K562 (cell line): ENCODE measurements at regions not wholly inside any gene's neighbourhood (a gene's known extent, or its start where the extent isn't known, plus 50 kb on each side); places are given as distances from the start of the nearest gene placed in this dataset.

Experiments
- ATF2 ChIP-seq: sonication (generic); formaldehyde crosslinking; IDR thresholded peaks from 2 replicates; pipeline ENCODE4 v1.8.1; 2022; ENCODE audit warnings: missing genetic modification reagents
- KDM5B ChIP-seq: fragments of 200-600 bp; sonication (generic); IDR thresholded peaks from 2 replicates; pipeline ENCODE4 v1.6.1; 2012; ENCODE audit warnings: low read depth, mild to moderate bottlenecking, moderate library complexity, low read length, control low read depth, inconsistent platforms; ENCODE audit not compliant: insufficient replicate concordance
- MLX ChIP-seq, 2 experiments: fragments of 450-650 bp in 1 of 2; sonication (generic) in 1 of 2; formaldehyde crosslinking; conservative IDR thresholded peaks; 2 replicates each; pipeline versions ENCODE4 v1.4.0 to v1.8.1; 2020 to 2022; ENCODE audit warnings: mild to moderate bottlenecking in 1 of 2, missing genetic modification reagents in 1 of 2
- MTA1 ChIP-seq: fragments of 450-650 bp; IDR thresholded peaks from 2 replicates; pipeline ENCODE4 v1.6.1; 2017; ENCODE audit warnings: borderline replicate concordance
- NCOA4 ChIP-seq: fragments of 450-650 bp; IDR thresholded peaks from 2 replicates; pipeline ENCODE4 v1.6.1; 2018; ENCODE audit warnings: mild to moderate bottlenecking; ENCODE audit not compliant: partially characterized antibody
- NR1H2 ChIP-seq: sonication (generic); formaldehyde crosslinking; IDR thresholded peaks from 2 replicates; pipeline ENCODE4 v1.4.0; 2020; ENCODE audit warnings: mild to moderate bottlenecking, missing genetic modification reagents
- NR3C1 ChIP-seq: sonication (generic); formaldehyde crosslinking; IDR thresholded peaks from 2 replicates; pipeline ENCODE4 v1.8.1; 2022; ENCODE audit warnings: missing genetic modification reagents
- PTBP1 ChIP-seq: fragments of 200-400 bp; formaldehyde crosslinking; IDR thresholded peaks from 2 replicates; pipeline ENCODE4 v1.6.1; 2017; ENCODE audit warnings: low read depth, low read length
- SIN3A ChIP-seq, 2 experiments: fragments of 150-350 bp in 1 of 2; IDR thresholded peaks; 2 replicates each; pipeline ENCODE4 v1.6.1; 2011 to 2016; ENCODE audit warnings: borderline replicate concordance in 2 of 2, low read depth in 2 of 2, low read length in 2 of 2, mild to moderate bottlenecking in 2 of 2, moderate library complexity in 2 of 2; ENCODE audit not compliant: control insufficient read depth in 1 of 2
- TCF15 ChIP-seq: fragments of 250-450 bp; sonication (Bioruptor Pico); IDR thresholded peaks from 2 replicates; pipeline ENCODE4 v1.8.0; 2022; ENCODE audit warnings: moderate library complexity, mild to moderate bottlenecking, inconsistent platforms
- ZBTB33 ChIP-seq: sonication (generic); formaldehyde crosslinking; IDR thresholded peaks from 2 replicates; pipeline ENCODE4 v1.8.1; 2023; ENCODE audit warnings: mild to moderate bottlenecking, missing genetic modification reagents

- TF ChIP-seq SIN3A (IDR thresholded peaks at IDR 0.05; ENCODE audit: borderline replicate concordance in 2 of 2, control insufficient read depth in 1 of 2, low read depth in 2 of 2, low read length in 2 of 2) = no peak
- TF ChIP-seq TCF15 = no peak
- TF ChIP-seq PTBP1 = no peak
- TF ChIP-seq KDM5B = no peak
- no peak for TF ChIP-seq MTA1
- no peak for TF ChIP-seq ATF2 (CRISPR knock-in tag)
- no peak for TF ChIP-seq ZBTB33 (CRISPR knock-in tag)
- TF ChIP-seq NR1H2 = no peak
- TF ChIP-seq NR3C1 (CRISPR knock-in tag) = no peak
- no peak for TF ChIP-seq NCOA4
- TF ChIP-seq MLX (CRISPR knock-in tag; conservative IDR thresholded peaks at IDR 0.05) = no peak
Measured at GRCh38 chr5:126000507-126000906, 422.7 kb upstream of the GRAMD2B start.
